ENCODE measurements at regions not wholly inside any gene's neighbourhood (a gene's known extent, or its start where the extent isn't known, plus 50 kb on each side); places are given as distances from the start of the nearest gene placed in this dataset.

DNA sequence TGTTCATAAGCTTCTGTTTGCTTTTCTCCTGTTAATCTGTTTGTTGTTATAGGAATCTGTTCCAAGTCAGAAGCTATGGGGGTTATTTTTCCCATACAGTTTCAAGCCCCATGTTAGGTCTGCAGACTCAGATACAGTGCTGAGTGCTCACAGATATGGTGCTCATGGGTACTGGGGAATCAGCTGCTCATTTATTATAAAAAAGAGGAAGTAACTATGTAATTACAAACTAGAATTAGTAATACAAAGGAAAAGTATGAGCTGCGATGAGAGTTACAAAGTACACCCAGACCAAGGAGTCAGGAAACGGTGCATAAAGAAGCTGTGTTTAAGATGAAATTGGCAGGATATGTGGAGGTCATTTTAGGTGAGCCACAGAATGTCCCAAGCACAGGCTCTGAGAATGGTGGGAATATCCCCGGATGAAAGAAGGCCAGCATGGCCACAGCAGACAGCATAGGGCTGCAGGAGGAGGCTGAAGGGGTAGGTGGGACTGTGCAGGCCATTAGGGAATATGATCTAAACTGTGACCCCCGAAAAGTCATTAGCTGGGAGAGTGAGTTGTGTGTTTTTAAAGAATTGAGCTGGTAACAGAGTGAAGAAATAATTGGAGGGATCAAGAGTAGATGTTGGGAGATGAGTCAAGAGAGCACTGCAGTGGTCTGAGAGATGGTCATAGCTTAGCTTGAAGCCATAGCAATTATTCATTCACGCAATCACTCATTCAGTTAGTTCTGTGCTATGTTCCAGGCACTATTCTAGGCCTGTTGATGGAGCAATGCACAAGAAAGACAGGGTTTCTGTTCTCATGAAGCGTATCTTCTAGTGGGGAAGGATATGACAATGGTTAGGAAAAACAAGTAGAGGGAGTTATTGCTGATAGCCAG is 177.4 kb upstream of the UBL3 start:
- TF ChIP-seq ATF3 (IDR thresholded peaks at IDR 0.05) (no peak), TAF1 (conservative IDR thresholded peaks at IDR 0.05) (no peak), CTCF (IDR thresholded peaks at IDR 0.05; ENCODE audit: low read depth, low read length, missing input control) (no peak), JUND (IDR thresholded peaks at IDR 0.05) (no peak), SP1 (IDR thresholded peaks at IDR 0.05) (no peak), MAX (IDR thresholded peaks at IDR 0.05) (no peak), ZBTB33 (IDR thresholded peaks at IDR 0.05) (no peak), RAD21 (IDR thresholded peaks at IDR 0.05) (no peak)
- TF ChIP-seq, protein P1, sequence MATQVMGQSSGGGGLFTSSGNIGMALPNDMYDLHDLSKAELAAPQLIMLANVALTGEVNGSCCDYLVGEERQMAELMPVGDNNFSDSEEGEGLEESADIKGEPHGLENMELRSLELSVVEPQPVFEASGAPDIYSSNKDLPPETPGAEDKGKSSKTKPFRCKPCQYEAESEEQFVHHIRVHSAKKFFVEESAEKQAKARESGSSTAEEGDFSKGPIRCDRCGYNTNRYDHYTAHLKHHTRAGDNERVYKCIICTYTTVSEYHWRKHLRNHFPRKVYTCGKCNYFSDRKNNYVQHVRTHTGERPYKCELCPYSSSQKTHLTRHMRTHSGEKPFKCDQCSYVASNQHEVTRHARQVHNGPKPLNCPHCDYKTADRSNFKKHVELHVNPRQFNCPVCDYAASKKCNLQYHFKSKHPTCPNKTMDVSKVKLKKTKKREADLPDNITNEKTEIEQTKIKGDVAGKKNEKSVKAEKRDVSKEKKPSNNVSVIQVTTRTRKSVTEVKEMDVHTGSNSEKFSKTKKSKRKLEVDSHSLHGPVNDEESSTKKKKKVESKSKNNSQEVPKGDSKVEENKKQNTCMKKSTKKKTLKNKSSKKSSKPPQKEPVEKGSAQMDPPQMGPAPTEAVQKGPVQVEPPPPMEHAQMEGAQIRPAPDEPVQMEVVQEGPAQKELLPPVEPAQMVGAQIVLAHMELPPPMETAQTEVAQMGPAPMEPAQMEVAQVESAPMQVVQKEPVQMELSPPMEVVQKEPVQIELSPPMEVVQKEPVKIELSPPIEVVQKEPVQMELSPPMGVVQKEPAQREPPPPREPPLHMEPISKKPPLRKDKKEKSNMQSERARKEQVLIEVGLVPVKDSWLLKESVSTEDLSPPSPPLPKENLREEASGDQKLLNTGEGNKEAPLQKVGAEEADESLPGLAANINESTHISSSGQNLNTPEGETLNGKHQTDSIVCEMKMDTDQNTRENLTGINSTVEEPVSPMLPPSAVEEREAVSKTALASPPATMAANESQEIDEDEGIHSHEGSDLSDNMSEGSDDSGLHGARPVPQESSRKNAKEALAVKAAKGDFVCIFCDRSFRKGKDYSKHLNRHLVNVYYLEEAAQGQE (IDR thresholded peaks at IDR 0.05) = no peak

Measured in liver (tissue), 3 donors.